Right forelimb (tissue), 1 donor: ENCODE measurements at regions not wholly inside any gene's neighbourhood (a gene's known extent, or its start where the extent isn't known, plus 50 kb on each side); places are given as distances from the start of the nearest gene placed in this dataset.

Experiments
- DNase-seq: peaks from one replicate; pipeline ENCODE4 v3.0.0-alpha.2; 2018

DNA sequence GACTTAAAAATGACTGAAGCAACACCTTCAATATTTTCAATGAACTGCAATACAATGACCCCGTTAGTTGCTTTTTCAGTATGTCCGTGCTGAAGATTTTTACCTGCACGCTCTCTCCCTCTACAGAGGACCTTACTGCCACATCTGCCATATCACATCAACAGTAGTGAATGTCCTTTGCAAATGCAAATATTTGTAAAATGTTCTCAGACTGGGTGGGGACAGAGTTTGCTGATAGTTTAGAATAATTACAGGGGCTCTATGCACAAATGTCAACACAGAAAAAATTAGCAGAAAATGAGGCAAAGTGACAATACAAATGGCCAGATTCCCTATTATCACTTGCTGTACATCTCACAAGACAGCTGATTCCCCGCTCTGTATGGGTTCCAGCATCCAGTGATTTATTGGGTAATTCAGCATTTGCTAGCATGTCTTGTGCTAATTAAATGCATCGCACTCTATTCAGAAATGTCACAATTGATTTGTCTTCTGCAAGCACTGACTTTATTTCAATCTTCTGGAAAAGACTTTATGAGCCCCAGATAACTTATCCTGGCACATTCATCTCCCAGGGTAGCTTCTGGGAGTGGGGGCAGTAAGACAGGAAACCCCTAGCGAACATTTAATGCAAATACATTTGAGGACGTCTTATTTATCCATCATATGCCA is 69.1 kb upstream of the PTER start:
- no peak for DNase-seq

DNA sequence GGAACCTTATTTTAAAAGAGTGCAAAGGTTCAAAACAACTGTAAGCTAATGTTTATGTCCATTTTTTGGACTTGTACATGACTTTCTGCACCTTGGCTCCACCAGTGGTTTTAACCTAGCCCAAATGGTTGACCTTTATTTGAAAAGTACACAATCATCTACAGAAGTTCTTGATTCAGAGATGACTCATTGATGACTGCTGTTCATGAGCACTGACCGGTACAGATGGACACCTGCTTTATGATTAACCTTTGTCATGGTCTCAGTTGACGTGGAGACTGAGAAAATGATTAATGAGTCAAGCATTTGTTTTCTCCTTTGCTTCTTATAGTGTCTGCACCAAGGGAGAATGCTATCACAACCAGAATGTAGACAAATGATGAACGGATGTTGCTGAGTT is 55.7 kb upstream of the PTER start:
- no peak for DNase-seq

DNA sequence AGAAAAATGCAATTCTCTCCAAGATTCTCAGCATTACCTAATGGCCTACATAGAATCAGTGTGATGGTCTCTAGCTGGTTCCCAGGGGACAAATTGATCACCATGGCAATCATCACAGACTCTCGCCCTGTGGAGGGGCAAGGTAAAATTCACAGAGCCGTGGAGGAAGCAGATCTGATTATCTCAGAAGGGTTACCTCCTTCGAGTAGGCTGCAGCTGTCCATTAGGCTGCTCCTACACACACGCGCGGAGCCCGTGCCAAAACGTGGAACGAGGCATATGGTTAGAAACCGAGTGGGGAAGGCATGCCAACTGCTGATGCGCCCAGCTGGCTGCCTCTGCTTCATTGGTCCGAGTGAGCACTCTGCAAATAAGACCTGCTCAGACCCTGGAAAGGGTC is 52.8 kb upstream of the PTER start:
- peak; percentile 60 for DNase-seq

DNA sequence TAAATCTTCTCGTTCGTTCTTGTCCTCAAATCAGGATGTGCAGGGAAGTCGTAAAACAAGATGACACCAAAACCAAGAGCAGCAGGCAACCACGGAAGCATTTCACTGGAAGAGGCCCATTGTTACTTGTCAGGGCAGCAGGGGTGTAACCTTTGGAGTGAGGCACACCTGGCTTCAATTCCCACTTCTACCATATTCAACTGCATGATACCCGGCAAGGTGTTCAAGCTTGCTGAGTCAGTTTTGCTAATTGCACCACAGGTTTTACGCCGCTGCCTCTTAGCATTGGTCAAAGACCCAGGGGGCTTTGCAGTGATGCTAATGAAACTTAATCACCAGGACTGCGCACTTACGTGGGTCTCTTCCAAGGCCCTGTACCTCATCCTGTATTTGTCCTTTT is 50.0 kb upstream of the PTER start:
- no peak for DNase-seq
